Stimulated activated naive CD8-positive, alpha-beta T cell treated with anti-CD3 and anti-CD28 coated beads, Interleukin-15, Interleukin-2, amounts not matched to agents 100 U/mL and 50 U/mL, for 24 hours (primary cell): ENCODE measurements at regions not wholly inside any gene's neighbourhood (a gene's known extent, or its start where the extent isn't known, plus 50 kb on each side); places are given as distances from the start of the nearest gene placed in this dataset.

Source experiments
- ATAC-seq: fragments of 150-1000 bp; cut with Tn5 transposase; one replicate; pipeline ENCODE4 v1.10.0; 2021
- DNase-seq: peaks from one replicate; pipeline ENCODE4 v3.0.0; 2021

DNA sequence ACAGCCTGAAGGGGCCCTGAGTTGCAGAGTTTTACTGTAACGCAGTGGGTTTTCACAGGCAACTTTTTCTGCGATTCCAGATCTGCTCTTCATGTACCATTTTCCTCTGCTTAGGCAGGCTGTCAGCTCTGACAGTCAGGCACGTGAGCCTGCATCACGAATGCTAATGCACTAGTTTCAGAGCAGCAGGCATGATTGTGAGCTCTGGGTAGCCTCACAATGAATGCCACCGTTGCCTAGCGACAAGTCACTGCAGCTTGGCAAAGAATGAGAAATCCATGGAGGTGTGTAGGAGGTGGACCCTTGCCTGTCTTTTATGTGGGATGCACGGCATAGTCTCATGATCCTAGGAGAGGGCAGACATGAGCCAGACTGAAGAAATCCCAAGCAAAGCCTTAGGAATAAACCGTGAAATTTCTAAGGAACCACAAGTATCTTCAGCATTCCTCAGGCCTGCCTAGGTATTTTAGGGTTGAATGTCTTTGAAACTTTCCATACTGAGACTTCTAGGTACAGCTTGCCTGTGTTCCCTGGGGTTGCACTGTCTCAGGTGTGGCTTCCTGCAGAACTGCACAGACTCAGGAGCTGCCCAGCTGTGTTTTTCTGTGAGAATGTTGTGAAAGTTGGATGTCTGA is 774.7 kb upstream of the TSPY4 start:
- ATAC-seq (no peak), DNase-seq (no peak)

DNA sequence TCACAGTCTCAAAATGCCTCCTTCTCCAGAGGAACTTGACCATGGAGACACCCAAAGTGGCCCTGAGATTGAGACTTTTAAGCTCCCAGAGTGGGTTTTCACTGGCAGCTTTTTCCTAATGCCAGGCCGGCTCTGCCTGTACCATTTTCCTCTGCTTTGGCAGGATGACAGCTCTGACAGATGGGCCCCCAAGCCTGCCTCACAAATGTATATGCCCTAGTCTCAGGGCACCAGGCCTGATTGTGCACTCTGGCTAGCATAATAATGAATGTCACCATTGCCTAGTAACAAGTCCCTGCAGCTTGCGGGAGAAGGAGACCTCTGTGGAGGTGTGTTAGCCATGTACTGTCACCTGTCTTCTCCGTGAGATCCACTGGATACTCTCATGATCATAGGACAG is 772.8 kb upstream of the TSPY4 start:
- no peak for ATAC-seq

DNA sequence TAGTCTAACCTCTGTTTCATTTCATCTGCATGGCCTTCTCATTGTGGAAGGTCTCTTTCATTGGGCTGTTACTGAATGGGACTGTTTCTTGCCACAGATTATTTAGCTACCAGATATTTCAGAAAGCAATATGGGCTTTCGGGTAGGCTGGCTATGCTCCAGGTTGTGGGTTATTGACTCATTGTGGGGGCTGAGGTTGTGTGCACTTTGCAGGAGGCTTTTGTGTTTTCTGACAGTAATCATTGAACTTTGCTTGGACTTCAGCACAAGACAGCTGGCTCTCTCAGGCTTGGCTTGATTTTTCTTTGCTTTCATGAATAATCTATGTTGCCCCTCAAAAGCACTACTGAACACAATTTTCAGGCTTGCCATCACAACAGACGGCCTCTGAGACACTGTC is 771.1 kb upstream of the TSPY4 start:
- ATAC-seq (no peak), DNase-seq (no peak)

More for the DNA sequence above, 772.8 kb upstream of the TSPY4 start:
- DNase-seq: no peak

DNA sequence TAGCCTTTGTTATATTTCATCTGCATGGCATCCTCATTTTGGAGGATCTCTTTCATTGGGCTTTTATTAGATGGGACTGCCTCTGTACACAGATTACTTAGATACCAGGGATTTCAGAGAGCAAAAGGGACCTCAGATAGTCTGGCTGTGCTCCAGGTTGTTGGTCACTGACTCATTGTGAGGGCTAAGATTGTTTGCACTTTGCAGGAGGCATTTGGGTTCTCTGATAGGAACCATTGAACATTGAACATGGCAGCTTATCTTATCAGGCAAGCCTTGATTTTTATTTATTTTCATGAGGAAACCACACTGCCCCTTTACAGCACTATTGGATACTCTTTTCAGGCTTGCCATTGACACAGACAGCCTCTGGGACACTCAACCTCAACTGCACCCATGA is 766.9 kb upstream of the TSPY4 start:
- no peak for ATAC-seq
- DNase-seq: no peak

DNA sequence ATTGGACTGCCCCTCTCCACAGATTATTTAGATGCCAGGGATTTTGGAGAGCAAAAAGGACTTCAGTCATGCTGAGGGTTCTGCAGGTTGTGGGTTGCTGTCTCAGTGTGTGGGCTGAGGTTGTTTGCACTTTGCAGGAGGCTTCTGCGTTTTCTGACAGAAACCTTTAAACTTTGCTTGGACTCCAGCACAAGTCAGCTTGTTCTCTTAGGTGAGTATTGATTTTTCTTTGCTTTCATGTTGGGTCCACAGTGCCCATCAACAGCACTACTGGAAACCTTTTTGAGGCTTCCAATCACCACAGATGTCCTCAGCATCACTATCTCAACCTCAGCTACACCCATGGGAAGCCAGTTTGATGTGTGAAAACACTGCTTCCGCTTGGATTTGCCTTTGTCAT is 764.3 kb upstream of the TSPY4 start:
- DNase-seq: no peak
- no peak for ATAC-seq

DNA sequence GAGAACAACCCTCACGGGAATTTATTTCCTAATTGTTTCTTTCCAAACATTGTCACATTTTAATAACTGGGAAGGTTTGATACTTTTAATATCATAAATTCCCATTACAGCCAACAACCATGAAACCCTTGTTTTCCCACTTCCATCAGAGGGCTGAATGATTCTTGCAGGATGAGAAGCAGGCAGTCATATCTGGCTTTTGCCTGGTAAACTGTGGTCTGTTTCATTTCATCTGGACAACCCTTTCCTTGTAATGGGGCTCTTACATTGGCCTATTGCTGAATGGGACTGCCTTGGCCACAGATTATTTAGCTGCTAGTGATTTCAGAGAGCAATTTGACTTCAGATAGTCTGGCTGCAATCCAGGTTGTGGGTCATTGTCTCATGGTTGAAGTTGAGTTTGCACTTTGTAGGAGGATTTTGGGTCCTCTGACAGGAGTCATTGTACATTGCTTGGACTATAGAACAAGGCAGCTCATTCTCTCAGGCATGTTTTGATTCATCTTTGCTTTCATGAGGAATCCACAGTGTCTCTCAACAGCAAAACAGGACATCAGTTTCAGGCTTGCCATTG is 754.9 kb upstream of the TSPY4 start:
- DNase-seq (no peak), ATAC-seq (no peak)

DNA sequence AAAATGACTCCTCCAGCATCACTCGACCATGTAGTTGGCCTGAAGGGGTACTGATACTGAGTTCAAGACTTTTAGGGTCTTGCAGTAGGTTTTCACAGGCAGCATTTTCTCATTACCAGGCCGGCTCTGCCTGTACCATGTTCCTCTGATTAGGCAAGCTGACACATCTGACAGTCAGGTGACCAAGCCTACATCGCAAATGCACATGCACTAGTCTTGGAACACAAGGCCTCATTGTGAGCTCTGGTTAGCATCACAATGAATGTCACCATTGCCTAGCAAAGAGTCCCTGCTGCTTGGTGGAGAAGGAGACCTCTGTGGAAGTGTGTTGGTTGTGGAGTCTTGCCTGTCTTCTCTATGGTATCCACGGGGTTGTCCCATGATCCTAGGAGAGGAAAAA is 754.1 kb upstream of the TSPY4 start:
- DNase-seq: no peak
- ATAC-seq: no peak

DNA sequence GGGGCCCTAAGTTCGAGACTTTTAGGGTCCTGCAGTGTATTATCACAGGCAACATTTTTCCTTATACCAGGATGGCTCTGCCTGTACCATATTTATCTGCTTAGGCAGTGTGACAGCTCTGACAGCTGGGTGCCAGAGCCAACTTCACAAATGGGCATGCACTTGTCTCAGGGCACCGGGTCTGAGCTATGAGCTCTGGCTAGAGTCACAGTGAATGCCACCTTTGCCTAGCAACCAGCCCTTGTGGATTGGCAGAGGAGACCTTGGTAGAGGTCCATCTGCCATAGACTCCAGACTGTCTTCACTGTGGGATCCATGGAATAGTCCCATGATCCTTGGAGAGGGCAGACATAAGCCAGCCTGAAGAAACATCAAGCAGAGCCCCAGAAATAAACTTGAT is 746.6 kb upstream of the TSPY4 start:
- ATAC-seq (no peak), DNase-seq (no peak)

DNA sequence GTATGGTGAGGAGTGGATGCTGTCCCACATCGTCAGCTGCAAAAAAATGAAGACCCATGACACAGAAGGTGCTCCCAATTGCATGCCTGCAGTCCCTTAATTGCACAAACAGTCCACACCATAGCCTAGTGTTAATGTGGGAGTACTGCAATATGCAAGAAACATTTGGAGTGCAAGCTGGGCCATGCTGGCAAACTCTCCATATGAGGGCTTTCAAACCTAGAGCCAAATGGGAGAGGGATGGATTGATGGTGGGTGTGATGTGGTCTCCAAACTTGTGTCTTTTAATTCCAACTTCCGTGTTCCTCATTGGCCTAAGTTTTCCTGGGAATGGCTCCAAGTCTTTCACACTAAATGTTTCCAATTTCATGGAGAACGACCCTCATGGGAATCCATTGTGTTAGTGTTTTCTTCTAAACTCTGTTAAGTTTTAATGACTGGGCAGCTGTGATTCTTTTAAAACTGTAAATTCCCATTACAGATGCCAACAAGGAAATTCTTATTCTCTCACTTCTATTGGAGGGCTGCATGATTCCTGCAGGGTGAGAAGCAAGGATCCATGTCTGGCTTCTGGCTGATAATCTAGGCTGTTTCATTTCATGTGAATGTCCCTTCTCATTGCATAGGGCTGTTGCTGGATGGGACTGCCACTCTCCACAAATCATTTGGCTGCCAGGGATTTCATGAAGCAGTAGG is 745.3 kb upstream of the TSPY4 start:
- ATAC-seq: no peak
- no peak for DNase-seq

DNA sequence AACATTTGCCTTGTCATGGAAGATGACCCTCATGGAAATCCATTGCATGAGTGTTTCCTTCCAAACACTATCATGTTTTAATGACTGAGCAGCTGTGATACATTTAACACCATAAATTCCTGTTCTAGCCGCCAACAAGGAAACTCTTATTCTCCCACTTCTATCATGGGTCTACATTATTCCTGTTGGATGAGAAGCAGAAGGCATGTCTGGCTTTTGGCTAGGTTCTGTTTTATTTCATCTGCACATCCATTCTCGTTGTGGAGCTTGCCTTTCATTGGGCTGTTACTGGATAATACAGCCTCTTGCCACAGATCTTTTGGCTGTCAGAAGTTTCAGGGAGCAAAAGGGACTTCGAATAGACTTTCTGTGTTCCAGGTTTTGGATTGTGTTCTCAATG is 742.6 kb upstream of the TSPY4 start:
- ATAC-seq: no peak

DNA sequence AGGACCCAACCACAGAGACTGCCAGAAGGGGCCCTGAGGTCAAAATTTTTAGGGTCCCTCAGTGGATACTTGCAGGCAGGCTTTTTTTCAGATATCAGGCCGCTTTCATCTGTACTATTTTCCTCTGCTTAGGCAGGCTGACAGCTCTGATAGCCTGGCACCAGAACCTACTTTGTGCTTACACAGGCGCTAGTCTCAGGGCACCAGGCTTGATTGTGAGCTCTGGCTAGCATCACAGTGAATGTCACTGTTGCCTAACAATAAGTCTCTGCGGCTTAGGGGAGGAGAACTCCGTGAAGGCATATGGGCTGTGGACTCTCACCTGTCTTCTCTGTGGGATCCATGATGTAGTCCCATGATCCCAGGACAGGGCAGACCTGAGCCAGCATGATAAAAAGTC is 738.1 kb upstream of the TSPY4 start:
- DNase-seq (no peak), ATAC-seq (no peak)

More for the DNA sequence above, 742.6 kb upstream of the TSPY4 start:
- DNase-seq: no peak

DNA sequence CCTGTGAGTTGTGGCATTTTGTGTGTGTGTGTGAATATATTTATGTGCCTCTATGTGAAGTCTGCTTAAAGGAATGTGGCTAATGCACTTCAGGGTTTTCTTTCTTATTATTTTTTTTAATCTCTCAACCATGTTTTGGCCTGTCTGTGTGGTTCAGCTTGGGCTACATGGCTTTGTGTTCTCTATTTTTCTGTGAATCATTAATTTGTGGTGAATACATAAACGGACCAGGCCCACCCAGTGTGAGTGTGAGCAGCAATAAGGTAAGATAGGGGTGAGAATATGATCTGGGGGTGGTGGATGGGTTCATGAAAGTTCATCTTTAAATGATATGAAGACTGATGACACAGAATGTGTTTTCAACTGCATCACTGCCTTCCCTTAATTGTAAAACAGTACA is 726.6 kb upstream of the TSPY4 start:
- DNase-seq: no peak
- no peak for ATAC-seq

DNA sequence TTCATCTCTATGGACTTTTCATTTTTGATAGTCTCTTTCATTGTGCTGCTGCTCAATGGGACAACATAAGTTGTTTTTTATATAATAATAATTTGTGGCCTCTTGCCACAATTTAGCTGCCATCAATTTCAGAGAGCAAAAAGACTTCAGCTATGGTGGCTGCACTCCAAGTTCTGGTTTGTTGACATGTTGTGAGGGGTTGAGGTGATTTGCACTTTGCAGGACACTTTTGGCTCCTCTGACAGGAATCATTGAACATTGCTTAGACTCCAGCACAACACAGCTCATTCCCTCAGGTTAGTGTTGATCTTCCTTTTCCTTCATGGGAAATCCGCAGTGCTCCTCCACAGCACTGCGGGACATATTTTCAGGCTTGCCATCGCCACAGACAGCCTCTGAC is 725.4 kb upstream of the TSPY4 start:
- no peak for DNase-seq
- ATAC-seq: no peak

DNA sequence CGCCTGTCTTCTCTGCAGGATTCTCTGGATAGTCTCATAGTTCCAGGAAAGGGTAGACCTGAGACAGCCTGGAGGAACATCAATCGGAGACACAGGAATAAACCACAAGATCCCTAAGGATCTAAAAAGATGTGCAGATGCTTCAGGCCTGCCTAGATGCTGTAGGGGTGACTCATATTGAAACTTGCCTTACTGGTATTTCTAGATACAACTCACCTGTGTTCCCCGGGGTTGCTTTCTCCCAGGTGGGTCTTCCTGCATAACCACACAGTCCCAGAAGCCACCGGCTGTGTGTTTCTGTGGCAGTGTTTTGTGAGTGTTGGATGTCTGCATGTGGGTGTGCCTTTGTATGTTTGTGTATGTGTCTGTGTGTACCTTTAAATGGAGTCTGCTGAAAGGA is 719.0 kb upstream of the TSPY4 start:
- ATAC-seq: no peak
- no peak for DNase-seq

DNA sequence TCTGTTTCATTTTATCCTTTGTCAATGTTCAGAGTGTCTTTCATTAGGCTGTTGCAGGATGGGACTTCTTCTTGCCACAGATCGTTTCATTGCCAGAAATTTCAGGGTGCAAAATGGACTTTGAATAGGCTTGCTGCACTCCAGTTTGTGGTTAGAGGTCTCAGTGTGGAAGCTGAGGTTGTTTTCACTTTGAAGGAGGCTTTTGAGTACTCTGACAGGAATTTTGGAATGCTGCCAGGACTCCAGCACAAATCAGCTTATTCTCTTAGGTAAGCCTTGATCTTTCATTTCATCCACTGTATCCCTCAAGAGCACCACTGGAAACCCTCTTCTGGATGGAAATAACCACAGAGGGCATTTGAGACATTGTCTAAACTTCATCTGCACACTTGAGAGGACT is 715.1 kb upstream of the TSPY4 start:
- DNase-seq (no peak), ATAC-seq (no peak)

DNA sequence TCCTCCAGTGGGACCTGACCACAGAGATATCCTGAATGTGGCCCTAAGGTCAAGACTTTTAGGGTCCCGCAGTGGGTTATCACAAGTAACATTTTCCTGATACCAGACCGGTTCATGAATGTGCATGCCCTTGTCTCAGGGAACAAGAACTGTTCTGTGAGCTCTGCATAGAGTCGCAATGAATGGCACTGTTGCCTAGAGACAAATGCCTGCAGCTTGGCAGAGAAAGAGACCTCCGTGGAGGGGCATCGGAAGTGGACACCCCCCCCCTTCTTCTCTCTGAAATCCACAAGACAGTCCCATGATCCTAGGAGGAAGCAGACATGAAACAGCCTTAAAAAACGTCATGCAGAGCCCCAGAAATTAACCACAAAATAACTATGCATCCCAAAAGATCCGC is 714.4 kb upstream of the TSPY4 start:
- no peak for ATAC-seq

DNA sequence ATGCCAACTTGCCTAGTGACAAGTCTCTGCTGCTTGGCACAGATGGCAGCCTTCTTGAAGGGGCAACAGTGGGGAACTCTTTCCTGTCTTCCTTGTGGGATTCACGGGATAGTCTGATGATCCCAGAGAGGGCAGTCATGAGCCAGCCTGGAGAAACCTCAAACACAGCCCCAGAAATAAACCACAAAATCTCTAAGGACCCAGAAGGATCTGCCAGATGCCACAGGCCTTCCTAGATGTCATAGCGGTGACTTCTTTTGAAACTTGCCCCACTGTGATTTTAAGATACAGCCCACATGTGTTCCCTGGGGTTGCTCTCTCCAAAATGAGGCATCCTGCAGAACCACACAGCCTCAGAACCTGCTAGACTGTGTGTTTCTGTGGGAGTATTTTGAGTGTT is 707.6 kb upstream of the TSPY4 start:
- no peak for DNase-seq
- ATAC-seq: no peak

More for the DNA sequence above, 714.4 kb upstream of the TSPY4 start:
- DNase-seq: no peak

DNA sequence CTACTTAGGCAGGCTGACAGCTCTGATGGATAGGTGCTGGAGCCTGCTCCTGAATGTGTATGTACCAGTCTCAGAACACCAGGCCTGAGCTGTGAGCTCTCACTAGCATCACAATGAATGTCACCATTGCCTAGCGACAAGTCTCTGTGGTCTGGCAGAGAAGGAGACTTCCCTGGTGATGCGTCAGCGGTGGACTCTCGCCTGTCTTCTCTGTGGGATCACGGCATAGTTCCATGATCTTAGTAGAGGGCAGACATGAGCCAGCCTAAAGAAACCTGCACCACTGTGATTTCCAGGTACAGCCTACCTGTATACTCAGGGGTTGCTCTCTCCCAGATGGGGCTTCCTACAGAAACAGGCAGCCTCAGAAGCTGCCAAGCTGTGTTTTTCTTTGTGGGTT is 699.2 kb upstream of the TSPY4 start:
- no peak for DNase-seq
- no peak for ATAC-seq

DNA sequence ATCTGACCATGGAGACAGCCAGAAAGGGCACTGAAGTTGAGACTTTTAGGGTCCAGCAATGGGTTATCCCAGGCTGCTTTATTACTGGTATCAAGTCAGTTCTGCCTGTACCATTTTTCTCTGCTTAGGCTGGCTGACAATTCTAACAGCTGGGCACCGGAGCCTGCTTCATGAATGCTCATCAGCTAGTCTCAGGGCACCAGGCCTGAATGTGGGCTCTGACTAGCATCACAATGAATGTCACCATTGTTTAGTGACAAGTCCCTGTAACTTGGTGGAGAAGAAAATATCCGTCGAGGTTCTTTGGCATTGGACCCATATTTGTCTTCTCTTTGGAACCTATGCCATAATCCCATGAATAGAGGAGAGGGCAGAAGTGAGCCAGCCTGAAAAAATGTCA is 692.3 kb upstream of the TSPY4 start:
- no peak for DNase-seq

DNA sequence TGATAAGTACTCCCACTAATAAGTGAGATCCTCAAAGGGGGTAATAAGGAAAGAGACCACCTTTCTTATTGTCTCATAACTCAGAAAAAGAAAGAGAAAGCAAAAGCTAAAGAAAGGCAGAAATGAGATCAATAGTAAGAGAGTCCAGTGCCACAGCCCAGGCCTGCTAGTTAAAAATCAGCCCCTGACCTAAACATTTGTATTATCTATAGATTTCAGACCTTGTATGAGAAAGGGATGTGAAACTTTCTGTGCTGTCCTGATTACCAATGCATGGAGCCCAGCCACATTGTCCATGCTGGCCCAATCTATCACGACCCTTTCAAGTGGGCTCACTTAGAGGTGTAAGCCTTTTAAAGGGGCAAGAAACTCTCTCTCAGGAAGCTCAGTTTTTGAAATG is 684.8 kb upstream of the TSPY4 start:
- DNase-seq (no peak), ATAC-seq (no peak)

More for the DNA sequence above, 692.3 kb upstream of the TSPY4 start:
- ATAC-seq: no peak

DNA sequence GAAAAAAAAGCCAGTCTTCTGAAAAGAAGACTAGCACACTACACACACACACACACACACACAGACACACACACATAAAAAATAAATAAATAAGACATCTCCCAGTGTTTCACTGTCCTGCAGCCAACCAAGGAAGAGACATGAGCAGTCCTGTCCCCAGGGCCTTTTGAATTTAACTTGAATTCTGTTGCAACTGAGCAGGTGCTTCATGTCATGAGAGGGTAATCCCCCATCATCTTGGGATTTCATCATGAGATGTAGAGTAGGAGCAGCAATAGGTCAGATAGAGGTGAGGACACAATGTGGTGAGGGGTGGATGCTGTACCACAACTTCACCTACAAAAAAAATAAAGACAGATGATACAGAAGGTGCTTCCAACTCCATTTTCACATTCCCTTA is 682.2 kb upstream of the TSPY4 start:
- ATAC-seq (no peak), DNase-seq (no peak)

DNA sequence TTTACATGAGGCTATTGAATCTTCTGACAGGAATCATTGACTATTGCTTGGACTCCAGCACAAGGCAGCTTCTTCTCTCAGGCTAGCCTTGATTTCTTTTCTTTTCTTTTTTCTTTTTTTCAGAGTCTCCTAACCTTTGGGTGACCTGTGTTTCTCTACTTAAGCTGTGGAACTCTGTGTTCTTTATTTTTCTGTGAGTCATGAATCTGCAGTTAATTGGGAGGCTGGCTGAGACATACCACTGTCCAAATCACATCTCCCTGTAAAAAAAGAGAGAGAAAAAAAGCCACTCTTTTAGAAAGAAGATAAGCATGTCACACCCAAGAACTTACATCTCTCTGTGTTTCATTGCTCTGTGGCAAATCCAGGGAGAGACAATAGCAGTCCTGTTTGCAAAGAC is 681.2 kb upstream of the TSPY4 start:
- no peak for DNase-seq
- ATAC-seq: no peak

DNA sequence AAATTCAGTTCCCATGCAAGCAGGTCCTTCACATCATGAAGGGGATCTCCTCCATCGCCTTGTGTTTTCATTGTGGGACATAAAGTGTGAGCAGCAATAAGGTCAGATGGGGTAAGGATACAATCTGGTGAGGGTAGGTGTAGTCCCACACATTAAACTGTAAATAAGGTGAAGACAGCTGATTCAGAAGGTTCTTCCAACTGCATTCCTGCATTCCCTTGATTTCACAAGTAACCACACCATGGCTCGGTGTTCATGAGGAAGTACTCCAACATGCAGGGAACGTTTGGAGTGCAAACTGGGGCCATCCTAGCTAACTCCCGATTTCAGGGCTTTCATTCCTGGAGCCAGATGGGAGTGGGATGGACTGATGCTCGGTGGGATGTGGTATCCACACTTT is 680.7 kb upstream of the TSPY4 start:
- ATAC-seq (no peak), DNase-seq (no peak)

DNA sequence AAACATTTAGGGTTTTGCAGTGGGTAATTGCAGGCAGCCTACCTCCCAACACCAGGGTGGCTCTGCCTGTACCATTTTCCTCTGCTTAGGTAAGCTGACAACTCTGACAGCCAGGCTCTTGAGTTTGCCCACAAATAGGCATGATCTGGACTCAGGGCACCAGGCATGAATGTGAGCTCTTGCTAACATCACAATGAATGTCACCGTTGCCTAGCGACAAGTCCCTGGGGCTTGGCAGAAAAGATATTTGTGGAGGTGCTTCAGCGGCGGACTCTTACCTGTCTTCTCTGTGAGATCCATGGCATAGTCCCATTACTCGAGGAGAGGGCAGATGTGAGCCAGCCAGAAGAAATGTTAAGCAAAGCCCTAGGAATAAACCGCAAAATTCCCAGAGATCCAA is 677.5 kb upstream of the TSPY4 start:
- DNase-seq (no peak), ATAC-seq (no peak)
